HUES48 (cell line): ENCODE measurements at regions not wholly inside any gene's neighbourhood (a gene's known extent, or its start where the extent isn't known, plus 50 kb on each side); places are given as distances from the start of the nearest gene placed in this dataset.

ENCODE experiments used
- H3K27ac ChIP-seq: one replicate; pipeline ENCODE4 v1.7.0; 2013; ENCODE audit warnings: low read depth, low read length, inconsistent platforms
- H3K27me3 ChIP-seq: 2 replicates; pipeline ENCODE4 v1.6.1; 2013; ENCODE audit warnings: mild to moderate bottlenecking, low read length; ENCODE audit not compliant: control insufficient read depth, insufficient read depth
- H3K36me3 ChIP-seq: 2 replicates; pipeline ENCODE4 v1.6.1; 2013; ENCODE audit warnings: low read length; ENCODE audit not compliant: control insufficient read depth, insufficient read depth
- H3K4me1 ChIP-seq: 2 replicates; pipeline ENCODE4 v1.6.1; 2013; ENCODE audit warnings: mild to moderate bottlenecking, low read length; ENCODE audit not compliant: control insufficient read depth, insufficient read depth
- H3K4me3 ChIP-seq: 2 replicates; pipeline ENCODE4 v1.5.1; 2013; ENCODE audit warnings: mild to moderate bottlenecking, low read depth, low read length
- H3K9ac ChIP-seq: 2 replicates; pipeline ENCODE4 v1.6.1; 2013; ENCODE audit warnings: mild to moderate bottlenecking, low read depth, low read length, moderate library complexity
- H3K9me3 ChIP-seq: 2 replicates; pipeline ENCODE4 v1.6.1; 2013; ENCODE audit warnings: low read length; ENCODE audit not compliant: control insufficient read depth, insufficient read depth

DNA sequence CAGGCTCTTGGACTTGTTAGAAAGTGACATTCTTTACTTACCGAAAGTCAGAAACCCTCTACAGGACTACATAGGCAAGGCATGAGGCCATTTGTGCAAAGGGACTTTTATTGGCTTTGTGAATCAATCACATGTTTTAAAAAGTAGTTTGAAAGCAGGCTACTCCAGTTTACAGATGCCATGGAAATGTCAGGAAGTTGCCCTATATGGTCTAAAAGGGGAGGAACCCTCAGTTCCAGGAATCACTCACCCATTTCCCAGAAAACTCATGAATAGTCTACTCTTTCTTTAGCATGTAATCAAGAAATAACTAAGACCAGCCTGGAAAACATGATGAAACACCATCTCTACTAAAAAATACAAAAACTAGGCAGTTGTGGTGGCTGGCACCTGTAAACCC, 51.0 kb upstream of the MKRN3 start:
- no peak overlapping the region for H3K9ac ChIP-seq
- H3K36me3 ChIP-seq = no peaks in the 10 kb centered on the region
- no peaks in the 10 kb centered on the region for H3K4me1 ChIP-seq
- H3K27ac ChIP-seq = no peak overlapping the region
- no peaks in the 10 kb centered on the region for H3K27me3 ChIP-seq
- H3K4me3 ChIP-seq = no peak overlapping the region
- peaks cover 72% of the 10 kb centered on the region for H3K9me3 ChIP-seq

GRCh38 chr15:23506762-23507161, 58.7 kb upstream of the MKRN3 start:
- peaks cover 3% of the 10 kb centered on the region; the same call in 1 of the 2 replicates for H3K4me1 ChIP-seq
- H3K9ac ChIP-seq = no peak overlapping the region
- H3K27me3 ChIP-seq = no peaks in the 10 kb centered on the region
- H3K27ac ChIP-seq = no peak overlapping the region
- H3K4me3 ChIP-seq = no peak overlapping the region
- no peaks in the 10 kb centered on the region for H3K36me3 ChIP-seq
- peaks cover 83% of the 10 kb centered on the region for H3K9me3 ChIP-seq

GRCh38 chr15:23503980-23504379, 56.9 kb upstream of the GOLGA6L2 start:
- peak overlapping the region; percentile 61 for H3K27ac ChIP-seq

GRCh38 chr15:23503576-23503975, 56.5 kb upstream of the GOLGA6L2 start:
- Histone ChIP-seq H3K36me3 (no peaks in the 10 kb centered on the region), H3K4me3 (no peak overlapping the region), H3K9me3 (peaks cover 72% of the 10 kb centered on the region), H3K27ac (no peak overlapping the region), H3K4me1 (peaks cover 3% of the 10 kb centered on the region; the same call in 1 of the 2 replicates), H3K9ac (no peak overlapping the region), H3K27me3 (no peaks in the 10 kb centered on the region)

More at GRCh38 chr15:23503980-23504379, 56.9 kb upstream of the GOLGA6L2 start:
- H3K9me3 ChIP-seq = peaks cover 73% of the 10 kb centered on the region
- H3K4me1 ChIP-seq = peaks cover 3% of the 10 kb centered on the region; the same call in 1 of the 2 replicates
- no peaks in the 10 kb centered on the region for H3K27me3 ChIP-seq
- no peak overlapping the region for H3K9ac ChIP-seq
- no peaks in the 10 kb centered on the region for H3K36me3 ChIP-seq
- H3K4me3 ChIP-seq = peak overlapping the region; percentile 19; the same call in 1 of the 2 replicates

- no peaks in the 10 kb centered on the region for H3K36me3 ChIP-seq
- H3K4me1 ChIP-seq = no peaks in the 10 kb centered on the region
- H3K9ac ChIP-seq = no peak overlapping the region
- H3K9me3 ChIP-seq = peaks cover 59% of the 10 kb centered on the region
- no peak overlapping the region for H3K27ac ChIP-seq
- H3K27me3 ChIP-seq = no peaks in the 10 kb centered on the region
- no peak overlapping the region for H3K4me3 ChIP-seq
These were observed 50.7 kb upstream of the GOLGA6L2 start for GRCh38 chr15:23497710-23498111.
